RWPE1 (cell line): ENCODE measurements at regions not wholly inside any gene's neighbourhood (a gene's known extent, or its start where the extent isn't known, plus 50 kb on each side); places are given as distances from the start of the nearest gene placed in this dataset.

ENCODE experiments used
- CTCF ChIA-PET: fragments of 350-600 bp; sonication (Branson Sonifier 250); formaldehyde crosslinking; extraction: SDS; loops from one replicate; lab custom pipeline; 2021; lab: Yijun Ruan, JAX
- POLR2A ChIA-PET: fragments of 400-600 bp; formaldehyde crosslinking; extraction: SDS; loops from one replicate; lab custom pipeline; 2020; ENCODE audit warnings: antibody characterized with exemption; ENCODE audit not compliant: low non-redundant PET; lab: Yijun Ruan, JAX
- DNase-seq: peaks from one replicate; pipeline ENCODE4 v3.0.0; 2012; ENCODE audit warnings: low spot score
- H3K27ac ChIP-seq: fragments of 450-650 bp; 2 replicates; pipeline ENCODE4 v1.5.1; 2017
- TF ChIP-seq, protein P1 (sequence below): fragments of 450-650 bp; conservative IDR thresholded peaks from 2 replicates; pipeline ENCODE4 v1.5.1; 2017; ENCODE audit warnings: low read depth, mild to moderate bottlenecking

DNA sequence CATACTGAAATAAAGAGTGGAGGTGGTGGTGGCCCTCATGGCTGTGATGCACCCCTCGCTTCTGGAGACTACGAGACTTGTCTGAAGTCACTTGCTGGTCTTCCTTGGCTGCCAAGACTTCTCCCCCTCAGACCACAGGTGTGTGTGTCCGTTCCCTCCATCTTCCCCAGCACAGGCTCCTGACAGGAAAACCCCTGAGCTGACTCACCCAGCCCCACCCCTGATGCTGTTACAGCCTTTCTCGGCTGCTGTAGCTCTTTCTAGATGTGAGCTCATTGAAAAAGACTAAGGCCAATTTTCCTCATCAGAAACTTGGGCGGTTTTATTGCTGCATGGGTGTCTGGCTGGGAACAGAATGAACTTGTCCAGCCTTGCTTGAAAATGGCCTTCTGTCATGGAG is 296.9 kb downstream of the TMEM114 start:
- H3K27ac ChIP-seq: no peak overlapping the region
- DNase-seq: no peak
- TF ChIP-seq, protein P1, sequence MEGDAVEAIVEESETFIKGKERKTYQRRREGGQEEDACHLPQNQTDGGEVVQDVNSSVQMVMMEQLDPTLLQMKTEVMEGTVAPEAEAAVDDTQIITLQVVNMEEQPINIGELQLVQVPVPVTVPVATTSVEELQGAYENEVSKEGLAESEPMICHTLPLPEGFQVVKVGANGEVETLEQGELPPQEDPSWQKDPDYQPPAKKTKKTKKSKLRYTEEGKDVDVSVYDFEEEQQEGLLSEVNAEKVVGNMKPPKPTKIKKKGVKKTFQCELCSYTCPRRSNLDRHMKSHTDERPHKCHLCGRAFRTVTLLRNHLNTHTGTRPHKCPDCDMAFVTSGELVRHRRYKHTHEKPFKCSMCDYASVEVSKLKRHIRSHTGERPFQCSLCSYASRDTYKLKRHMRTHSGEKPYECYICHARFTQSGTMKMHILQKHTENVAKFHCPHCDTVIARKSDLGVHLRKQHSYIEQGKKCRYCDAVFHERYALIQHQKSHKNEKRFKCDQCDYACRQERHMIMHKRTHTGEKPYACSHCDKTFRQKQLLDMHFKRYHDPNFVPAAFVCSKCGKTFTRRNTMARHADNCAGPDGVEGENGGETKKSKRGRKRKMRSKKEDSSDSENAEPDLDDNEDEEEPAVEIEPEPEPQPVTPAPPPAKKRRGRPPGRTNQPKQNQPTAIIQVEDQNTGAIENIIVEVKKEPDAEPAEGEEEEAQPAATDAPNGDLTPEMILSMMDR: no peak
- POLR2A ChIA-PET: no interaction called here
- CTCF ChIA-PET: no interaction called here

DNA sequence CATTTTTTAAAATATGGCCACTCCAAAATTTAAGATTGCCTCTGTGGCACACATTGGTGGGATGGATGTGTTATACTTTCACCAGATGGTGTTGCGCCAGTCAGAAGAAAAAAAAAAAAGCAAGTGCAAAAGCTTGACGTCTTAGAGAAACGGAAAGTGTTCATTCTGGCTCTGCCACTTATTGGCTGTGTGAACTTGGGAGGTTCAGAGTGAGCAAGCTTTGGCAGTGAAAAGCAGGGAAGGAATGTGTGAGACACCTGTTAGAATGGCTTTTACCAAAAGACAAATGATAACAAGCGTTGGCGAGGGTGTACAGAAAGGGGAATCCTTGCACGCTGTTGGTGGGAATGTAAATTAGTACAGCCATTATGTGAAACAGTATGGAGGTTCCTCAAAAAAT is 298.0 kb downstream of the TMEM114 start:
- H3K27ac ChIP-seq: no peak overlapping the region
- POLR2A ChIA-PET: no interaction called here
- DNase-seq: no peak
- CTCF ChIA-PET: no interaction called here
- TF ChIP-seq, protein P1: no peak

DNA sequence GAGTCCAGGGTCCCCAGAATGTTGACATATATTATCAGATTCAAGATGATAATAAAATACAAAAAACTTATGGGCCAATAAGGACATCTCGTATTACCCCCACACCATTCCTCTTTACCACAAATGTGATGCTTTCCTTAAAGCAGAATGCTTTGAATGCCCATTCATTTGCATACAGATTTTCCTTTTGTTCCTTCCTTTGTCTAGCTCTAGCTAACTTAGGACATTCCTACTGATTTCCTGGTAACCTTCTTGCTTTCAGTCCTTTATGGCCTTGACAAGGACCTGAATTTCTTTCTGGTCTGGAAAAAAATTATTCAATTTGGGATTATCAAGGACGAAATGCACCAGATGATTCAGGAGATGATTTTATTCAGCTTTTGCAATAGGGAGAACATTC is 304.0 kb downstream of the TMEM114 start:
- CTCF ChIA-PET: no interaction called here
- TF ChIP-seq, protein P1: no peak
- POLR2A ChIA-PET: no interaction called here

DNA sequence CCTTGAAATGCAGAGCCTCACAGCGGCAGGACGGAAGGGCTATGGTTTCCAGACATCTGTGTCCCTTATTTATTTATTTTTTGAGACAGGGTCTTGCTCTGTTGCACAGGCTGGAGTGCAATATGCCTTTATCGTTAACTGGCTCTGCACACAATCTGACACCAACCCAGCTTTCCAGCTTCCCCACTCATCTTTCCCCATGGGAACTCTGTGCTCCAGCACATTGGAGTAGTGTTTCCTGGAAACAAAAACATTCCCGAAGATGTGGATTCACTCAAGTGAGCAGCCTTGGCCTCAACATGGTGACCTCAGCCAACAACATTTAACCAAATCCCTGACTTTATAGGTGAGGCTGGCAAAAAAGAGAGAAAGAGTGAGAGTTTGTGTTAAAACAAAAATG is 307.1 kb downstream of the TMEM114 start:
- TF ChIP-seq, protein P1: no peak
- CTCF ChIA-PET: interaction anchor here (0.7 kb wide), 1 partner anchor 37 kb away, joined by 3 read pairs; no protein-coding TSS in a partner anchor
- no peak for DNase-seq
- no peak overlapping the region for H3K27ac ChIP-seq
- POLR2A ChIA-PET: no interaction called here

More for the DNA sequence above, 304.0 kb downstream of the TMEM114 start:
- no peak overlapping the region for H3K27ac ChIP-seq
- DNase-seq: no peak

DNA sequence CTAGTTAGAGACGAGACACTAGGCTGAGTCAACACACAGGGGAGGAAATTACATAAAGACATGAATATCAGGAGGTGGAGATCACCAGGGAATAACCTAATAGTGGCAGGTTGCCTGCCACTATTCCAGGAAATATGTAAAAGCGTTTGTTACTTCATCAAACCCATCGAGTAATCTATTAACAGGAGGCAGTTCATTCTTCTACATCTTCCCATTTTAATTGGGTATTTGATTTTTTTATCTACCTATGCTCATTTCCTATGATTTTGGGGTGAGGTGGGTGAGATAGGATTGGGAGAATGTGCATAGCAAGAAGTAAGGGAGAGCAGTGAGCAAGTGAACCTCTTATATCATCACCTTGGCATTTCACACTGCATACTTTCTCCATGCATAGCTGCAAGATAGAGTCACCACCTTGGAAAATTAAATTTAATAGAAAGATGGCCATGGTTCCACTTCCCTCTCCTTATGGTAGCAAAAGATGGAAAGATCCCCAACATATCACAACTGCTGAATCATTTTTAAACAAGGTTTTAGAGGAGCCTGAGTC is 312.2 kb downstream of the TMEM114 start:
- DNase-seq: no peak
- POLR2A ChIA-PET: no interaction called here
- CTCF ChIA-PET: no interaction called here
- H3K27ac ChIP-seq: no peak overlapping the region
- TF ChIP-seq, protein P1: no peak

DNA sequence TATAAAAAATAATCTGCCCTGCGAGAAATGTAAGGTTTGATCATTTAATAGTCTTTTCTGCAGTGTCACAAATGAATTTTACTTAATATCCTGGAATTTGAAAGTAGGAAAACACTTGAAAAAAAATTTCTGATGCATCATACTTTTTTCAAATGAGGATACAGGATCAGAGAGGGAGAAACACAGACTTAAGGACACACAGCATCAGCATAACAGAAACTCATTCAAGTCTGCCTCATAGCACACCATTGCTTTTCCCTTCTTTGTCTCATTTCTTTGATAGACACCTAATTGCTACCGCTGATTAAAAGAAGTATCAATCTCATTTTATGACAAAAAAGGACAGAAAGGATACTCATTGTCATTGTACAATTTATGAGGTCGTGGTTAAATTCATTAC is 319.0 kb downstream of the TMEM114 start:
- DNase-seq: no peak
- CTCF ChIA-PET: no interaction called here
- POLR2A ChIA-PET: no interaction called here
- TF ChIP-seq, protein P1: no peak
- H3K27ac ChIP-seq: no peak overlapping the region
